ENCODE measurements at regions not wholly inside any gene's neighbourhood (a gene's known extent, or its start where the extent isn't known, plus 50 kb on each side); places are given as distances from the start of the nearest gene placed in this dataset.

- no peak for DNase-seq
Observed at GRCh38 chr1:2866422-2867086, 65.1 kb upstream of the TTC34 start.

- no peak for DNase-seq
Observed at GRCh38 chr1:2867087-2867425, 65.6 kb upstream of the TTC34 start.

GRCh38 chr1:2867861-2868260, 66.4 kb upstream of the TTC34 start:
- DNase-seq = no peak

GRCh38 chr1:2868571-2869195, 67.2 kb upstream of the TTC34 start:
- no peak for DNase-seq

GRCh38 chr1:2871246-2871815, 69.8 kb upstream of the TTC34 start:
- DNase-seq = no peak

- DNase-seq = no peak
Observed at GRCh38 chr1:2874207-2874606, 72.7 kb upstream of the TTC34 start.

GRCh38 chr1:2874607-2875480, 73.4 kb upstream of the TTC34 start:
- DNase-seq = no peak

- DNase-seq = no peak
Observed at GRCh38 chr1:2875707-2876561, 74.4 kb upstream of the TTC34 start.

GRCh38 chr1:2876846-2877245, 75.4 kb upstream of the TTC34 start:
- no peak for DNase-seq

- DNase-seq = no peak
Observed at GRCh38 chr1:2877391-2877790, 75.9 kb upstream of the TTC34 start.

- no peak for DNase-seq
Observed at GRCh38 chr1:2878591-2878990, 77.1 kb upstream of the TTC34 start.

- DNase-seq = no peak
Observed at GRCh38 chr1:2879026-2879425, 77.5 kb upstream of the TTC34 start.

- no peak for DNase-seq
Observed at GRCh38 chr1:2879591-2879990, 78.1 kb upstream of the TTC34 start.

GRCh38 chr1:2880086-2880485, 78.6 kb upstream of the TTC34 start:
- DNase-seq = no peak

- no peak for DNase-seq
Observed at GRCh38 chr1:2880812-2881295, 79.4 kb upstream of the TTC34 start.

- DNase-seq = no peak
Observed at GRCh38 chr1:2881556-2881955, 80.1 kb upstream of the TTC34 start.

GRCh38 chr1:2882966-2883696, 81.6 kb upstream of the TTC34 start:
- no peak for DNase-seq

GRCh38 chr1:2885001-2885400, 83.5 kb upstream of the TTC34 start:
- no peak for DNase-seq

- no peak for DNase-seq
Observed at GRCh38 chr1:2886631-2887030, 85.1 kb upstream of the TTC34 start.

GRCh38 chr1:2887941-2888855, 86.7 kb upstream of the TTC34 start:
- DNase-seq = no peak

Measured in effector CD8-positive, alpha-beta T cell (primary cell).